NB4 (cell line): ENCODE measurements at regions not wholly inside any gene's neighbourhood (a gene's known extent, or its start where the extent isn't known, plus 50 kb on each side); places are given as distances from the start of the nearest gene placed in this dataset.

Experiments used
- MAX ChIP-seq: IDR thresholded peaks from 2 replicates; pipeline ENCODE4 v1.6.1; 2011; ENCODE audit warnings: low read depth, low read length
- MYC ChIP-seq: IDR thresholded peaks from 2 replicates; pipeline ENCODE4 v1.6.1; 2011; ENCODE audit warnings: low read depth, low read length
- POLR2A ChIP-seq: IDR thresholded peaks from 2 replicates; pipeline ENCODE4 v1.6.1; 2011; ENCODE audit warnings: mild to moderate bottlenecking; ENCODE audit not compliant: insufficient read length; ENCODE audit errors: extremely low read depth
- TF ChIP-seq, protein P1 (sequence below): IDR thresholded peaks from one replicate; pipeline ENCODE4 v1.5.1; 2012; ENCODE audit warnings: low read depth, low read length

DNA sequence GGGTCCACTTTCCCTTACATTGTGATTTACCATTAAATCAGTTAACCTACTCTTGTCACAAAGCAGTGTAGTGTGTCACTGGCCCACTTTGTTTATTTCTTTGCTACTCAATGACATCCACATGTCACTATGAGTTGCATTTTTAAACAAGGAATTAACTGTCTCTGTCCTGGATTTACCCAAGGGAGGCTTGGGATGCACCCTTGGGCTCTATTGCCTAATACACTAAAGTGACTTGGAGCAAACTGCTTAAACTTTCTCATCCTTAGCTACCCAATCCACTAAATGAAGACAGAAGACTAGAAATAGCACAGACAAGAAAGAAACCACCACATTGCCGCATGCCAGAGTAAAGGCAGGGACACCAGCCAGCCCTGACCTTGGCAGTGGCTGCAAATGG, 136.2 kb upstream of the TIAM1 start:
- TF ChIP-seq, protein P1, sequence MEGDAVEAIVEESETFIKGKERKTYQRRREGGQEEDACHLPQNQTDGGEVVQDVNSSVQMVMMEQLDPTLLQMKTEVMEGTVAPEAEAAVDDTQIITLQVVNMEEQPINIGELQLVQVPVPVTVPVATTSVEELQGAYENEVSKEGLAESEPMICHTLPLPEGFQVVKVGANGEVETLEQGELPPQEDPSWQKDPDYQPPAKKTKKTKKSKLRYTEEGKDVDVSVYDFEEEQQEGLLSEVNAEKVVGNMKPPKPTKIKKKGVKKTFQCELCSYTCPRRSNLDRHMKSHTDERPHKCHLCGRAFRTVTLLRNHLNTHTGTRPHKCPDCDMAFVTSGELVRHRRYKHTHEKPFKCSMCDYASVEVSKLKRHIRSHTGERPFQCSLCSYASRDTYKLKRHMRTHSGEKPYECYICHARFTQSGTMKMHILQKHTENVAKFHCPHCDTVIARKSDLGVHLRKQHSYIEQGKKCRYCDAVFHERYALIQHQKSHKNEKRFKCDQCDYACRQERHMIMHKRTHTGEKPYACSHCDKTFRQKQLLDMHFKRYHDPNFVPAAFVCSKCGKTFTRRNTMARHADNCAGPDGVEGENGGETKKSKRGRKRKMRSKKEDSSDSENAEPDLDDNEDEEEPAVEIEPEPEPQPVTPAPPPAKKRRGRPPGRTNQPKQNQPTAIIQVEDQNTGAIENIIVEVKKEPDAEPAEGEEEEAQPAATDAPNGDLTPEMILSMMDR: no peak
- TF ChIP-seq POLR2A (no peak), MYC (no peak), MAX (no peak)
